ENCODE measurements at regions not wholly inside any gene's neighbourhood (a gene's known extent, or its start where the extent isn't known, plus 50 kb on each side); places are given as distances from the start of the nearest gene placed in this dataset.
A peak's percentile ranks its signal among the peaks of the same experiment; 100 is the strongest.

DNA sequence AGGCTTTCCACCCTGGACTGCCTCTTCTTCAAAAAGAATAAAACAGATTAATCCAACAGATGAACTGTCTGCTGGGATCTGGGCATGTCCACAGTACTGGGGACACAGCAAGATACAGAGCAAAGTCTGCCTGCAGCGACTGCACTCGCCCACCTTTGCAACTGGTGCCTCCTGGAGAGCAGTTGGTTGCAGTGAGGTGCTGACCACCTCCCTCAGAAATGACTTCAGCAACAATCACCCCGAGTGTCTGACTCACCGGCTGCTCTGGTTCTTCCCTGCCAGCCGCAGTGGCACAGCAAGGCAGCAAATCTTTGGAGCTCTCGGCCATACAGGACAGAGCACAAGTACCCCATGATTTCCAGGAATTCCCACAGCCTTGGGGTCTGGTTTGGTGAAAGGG is 179.7 kb downstream of the ANAPC1 start:
- no peak for DNase-seq

- DNase-seq: no peak
Observed at GRCh38 chr2:111705239-111705638, 178.8 kb downstream of the ANAPC1 start.

DNA sequence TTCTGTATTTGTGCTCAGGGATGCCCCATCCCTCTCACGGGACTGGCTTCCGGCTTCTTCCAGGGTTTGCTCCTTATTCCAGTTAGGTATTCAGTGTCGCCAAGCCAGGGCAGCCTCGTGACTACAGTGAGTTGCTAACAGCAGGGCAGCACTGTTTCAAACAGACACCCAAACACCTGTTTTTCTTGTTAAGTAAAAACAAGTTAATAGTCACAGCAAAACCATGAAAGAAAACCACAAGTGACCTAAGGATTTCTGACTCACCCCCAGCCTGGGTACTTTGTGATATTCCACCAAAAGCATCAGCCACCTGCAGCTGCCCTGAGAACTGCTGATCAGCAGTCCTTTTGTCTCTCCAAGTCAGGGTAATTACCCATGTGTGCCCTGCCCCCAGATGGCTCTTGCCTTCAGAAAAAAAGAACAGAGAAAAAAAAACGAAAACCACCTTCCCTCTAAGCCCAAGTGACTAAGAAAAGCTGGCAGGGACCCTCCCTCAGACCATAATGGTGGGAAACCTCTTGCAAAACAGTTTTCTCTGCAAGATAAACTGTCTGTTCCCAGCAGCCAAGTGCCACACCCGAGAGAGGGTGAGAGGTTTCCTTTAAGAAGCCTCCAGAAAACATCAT is 178.2 kb downstream of the ANAPC1 start:
- peak; percentile 71 for DNase-seq

- DNase-seq: peak; percentile 62
Observed at GRCh38 chr2:111706481-111707001, 177.5 kb downstream of the ANAPC1 start.

DNA sequence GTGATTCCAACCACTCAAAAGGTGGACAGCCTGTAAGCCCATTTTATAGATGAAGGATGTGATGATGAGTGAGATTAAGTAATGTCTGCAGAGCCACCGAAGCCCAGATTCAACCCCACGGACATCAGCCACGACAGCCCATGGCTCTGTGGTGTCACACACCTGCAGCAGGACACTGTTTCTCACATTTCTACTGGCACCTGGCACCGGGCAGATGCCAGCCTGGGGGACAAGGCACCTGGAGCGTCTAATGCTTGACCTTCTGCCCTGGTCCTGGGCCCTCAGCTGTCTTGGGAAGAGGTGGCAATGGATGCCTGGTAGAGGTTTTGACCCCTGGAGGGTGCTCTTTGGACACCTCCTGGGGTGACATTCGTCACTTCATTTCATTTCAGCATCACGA is 176.3 kb downstream of the ANAPC1 start:
- peak; percentile 38 for DNase-seq

DNA sequence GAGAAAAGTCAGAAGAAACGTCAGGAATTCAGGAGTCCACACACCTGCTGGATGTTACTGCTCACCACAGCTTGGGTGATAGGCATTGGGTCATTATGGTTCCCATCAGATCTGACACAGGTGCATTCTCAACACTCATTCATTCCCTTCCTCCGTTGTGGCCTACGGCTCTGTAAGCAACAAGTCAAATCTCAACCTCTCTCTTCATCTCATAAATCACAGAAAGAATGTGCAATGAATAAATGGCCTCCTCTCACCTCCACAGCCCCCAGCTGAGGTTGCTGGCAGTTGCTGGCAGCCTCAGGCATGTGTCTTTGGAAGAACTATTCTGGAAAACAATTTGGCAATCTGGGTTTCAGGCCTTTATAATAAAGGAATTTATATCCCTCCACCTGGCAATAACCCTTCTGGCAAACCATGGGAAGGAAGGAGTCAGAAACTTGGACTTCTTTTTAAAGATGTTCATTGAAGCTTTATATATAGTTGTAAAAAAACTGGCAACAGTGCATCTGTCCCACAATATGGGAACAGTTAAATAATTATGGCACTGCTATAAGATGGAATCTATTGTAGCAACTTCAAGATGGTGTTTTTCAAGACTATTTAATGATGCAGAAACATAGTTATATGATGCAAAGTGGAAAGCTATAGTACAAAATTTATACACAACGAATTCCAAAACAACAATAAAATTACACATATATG is 175.4 kb downstream of the ANAPC1 start:
- peak; percentile 44 for DNase-seq

GRCh38 chr2:111709321-111709720 is 174.7 kb downstream of the ANAPC1 start:
- peak; percentile 17 for DNase-seq

- peak; percentile 33 for DNase-seq
Observed at GRCh38 chr2:111710085-111710484, 173.9 kb downstream of the ANAPC1 start.

DNA sequence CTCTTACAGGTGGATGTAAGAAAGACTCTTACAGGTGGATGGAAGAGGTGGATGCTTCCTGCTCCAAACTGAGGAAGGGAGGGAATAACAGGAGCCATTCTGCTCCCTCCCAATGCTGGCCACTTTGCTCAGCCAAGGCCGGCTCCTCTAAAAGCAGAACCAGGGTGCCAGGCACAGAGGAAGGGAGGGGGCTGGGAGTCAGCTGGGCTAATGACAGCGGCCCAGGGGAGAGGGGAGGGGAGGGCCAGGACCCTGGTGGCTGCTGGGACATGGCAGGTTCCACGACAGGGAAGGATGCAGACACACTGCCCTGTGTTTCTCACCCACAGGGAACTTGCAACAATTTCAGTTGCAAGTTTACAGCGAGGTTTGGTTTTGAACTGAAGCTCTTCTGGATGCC is 173.4 kb downstream of the ANAPC1 start:
- DNase-seq: peak; percentile 33

- DNase-seq: peak; percentile 12
Observed at GRCh38 chr2:111711270-111711669, 172.7 kb downstream of the ANAPC1 start.

DNA sequence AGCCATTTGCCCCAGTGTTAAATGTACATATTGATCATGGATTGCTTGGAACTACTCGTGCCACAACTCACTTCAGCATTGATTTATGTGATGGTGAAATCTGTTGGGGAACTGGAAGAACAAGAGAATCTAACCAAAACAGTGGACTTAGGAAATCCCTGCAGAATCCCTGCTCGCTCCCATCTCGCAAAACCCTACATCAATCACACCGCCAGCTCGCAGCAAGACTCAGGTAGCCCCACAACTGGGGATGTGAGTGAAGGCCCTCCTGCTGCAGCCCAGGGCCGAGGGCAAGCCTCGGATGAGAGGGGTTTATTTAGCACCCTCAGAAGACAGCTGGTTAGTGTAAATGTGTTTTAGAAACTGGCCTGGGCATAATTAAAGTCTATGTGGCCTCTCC is 171.6 kb downstream of the ANAPC1 start:
- DNase-seq: peak; percentile 15

DNA sequence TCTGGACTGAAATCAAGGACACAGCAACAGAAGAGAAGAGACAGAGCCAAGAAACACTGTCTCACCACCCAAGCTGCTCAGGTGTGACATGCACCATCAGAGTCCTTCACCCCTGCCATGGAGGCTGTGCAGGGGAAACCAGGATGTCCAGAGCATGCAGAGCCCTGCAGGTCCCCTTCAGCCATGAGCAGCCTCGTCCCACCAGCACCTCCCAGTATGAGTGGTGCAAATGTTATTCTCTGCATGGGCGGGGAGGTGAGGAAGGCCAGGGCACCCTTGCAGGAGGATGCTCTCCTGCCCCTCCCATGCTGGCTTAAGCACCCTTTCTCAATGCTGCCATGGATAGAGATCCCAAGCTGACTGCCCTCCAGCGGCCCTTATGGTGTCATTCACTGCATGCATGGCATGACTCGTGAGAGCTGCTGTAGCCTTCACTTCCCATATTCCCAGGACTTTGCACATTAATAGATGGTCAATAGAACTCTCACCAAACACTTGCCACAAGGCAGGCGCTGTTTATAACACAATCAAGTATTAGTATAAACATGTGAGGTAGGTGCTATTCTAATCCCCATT is 171.0 kb downstream of the ANAPC1 start:
- peak; percentile 45 for DNase-seq

GRCh38 chr2:111715987-111716904 is 167.7 kb downstream of the ANAPC1 start:
- DNase-seq: no peak

GRCh38 chr2:111716905-111717775 is 166.9 kb downstream of the ANAPC1 start:
- DNase-seq: peak; percentile 23
